ENCODE measurements at regions not wholly inside any gene's neighbourhood (a gene's known extent, or its start where the extent isn't known, plus 50 kb on each side); places are given as distances from the start of the nearest gene placed in this dataset.
"Not testable (repeated sequence)": the region's sequence is repeated elsewhere in the genome, so short reads cannot be mapped to it uniquely, and the experiment has no call there.

DNA sequence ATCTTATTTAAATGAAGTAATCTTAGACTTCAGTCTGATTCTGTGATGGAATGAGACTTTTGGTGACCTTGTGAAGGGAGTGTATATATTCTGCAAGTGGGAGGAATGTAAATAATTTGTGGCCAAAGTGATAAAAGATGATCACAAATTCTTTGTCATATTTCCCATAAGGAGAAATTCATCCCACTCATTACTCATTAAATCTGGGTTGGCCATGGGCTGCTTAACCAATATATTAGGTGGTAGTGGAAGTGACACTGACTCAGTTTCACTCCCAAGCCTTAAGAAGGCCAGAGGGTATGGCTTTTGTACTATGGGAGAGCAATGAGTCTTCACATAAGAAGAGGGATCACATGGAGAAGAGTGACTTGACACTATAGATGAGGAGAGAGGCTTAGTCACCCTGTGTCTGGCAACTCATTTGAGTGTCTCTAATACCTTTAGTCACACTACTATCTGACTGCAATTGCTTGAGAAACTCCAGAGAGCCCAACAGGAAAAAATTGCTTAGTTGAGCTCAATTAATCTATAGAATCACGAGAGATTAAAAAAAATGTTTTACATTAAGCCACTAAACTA, 408.2 kb upstream of the PITX2 start:
- DNase-seq = no peak

DNA sequence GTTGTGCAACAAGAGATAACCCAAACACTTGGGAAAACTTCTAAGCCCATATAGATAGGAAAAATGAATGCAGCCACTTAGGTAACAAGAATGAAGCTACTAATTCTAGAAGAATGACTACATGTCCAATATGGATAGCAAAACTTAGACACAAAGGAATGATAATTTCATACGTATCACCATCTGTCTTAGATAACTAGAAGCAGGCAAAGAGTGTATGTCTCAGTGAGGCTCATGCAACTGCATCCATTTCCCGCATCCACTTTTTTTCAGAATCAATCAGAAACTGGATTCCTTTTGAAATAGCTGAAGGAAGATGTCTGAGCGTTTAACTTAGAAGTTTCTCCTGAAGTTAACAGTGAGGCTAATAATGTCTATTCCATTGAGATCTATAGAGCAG, 408.7 kb upstream of the PITX2 start:
- DNase-seq = no peak

DNA sequence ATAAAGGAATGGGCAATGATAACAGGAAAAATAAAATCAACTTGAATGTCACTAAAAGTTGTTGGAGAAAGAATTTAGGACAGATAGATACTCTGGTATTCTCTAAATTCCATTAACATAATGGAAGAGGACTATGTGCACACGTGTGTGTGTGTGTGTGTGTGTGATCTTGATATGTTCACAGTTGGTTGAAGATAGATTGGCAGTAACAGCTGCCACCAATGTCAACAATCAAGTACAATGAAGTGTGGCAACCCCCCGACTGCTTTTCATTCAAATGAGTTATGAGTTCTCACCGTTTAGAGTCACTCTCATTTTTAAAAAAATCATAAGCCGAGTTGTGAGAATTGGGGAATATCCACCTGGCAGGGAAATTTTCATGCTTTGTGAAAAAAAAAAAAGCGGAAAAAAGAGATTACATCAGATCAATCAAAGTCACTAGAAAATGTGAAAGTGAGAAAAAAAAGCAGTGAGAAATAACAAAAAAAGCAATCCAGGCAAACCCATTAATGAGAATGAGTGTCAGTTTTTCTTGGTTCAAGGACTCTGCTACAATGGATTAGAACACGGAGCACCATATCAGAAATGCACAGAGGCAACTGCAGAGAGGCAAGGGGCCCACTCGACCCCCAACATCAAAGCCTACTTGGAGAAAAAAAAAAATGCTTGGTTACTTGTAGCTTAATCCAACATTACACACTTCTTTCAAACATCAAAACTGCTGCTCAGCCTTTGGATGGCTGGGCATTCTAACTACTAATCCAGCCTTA, 414.9 kb upstream of the PITX2 start:
- DNase-seq = no peak

DNA sequence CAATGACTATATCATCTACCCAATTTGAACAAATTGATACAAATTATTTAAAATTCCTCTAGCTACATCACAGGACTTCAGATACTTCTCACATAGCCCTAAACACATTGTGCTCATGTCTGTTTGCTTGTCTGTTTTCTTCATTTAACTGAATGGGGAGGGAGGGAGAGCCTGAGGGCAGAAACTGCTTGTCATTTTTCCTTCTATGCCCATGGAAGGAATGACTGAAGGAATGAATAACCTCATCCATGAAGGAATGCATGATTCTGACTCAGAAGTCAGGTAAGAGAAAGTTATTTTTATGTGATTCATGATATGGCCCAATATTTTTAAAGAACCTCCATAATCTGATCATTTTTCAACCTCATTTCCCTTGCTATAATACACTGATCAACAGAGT, 418.0 kb upstream of the PITX2 start:
- DNase-seq = no peak

DNA sequence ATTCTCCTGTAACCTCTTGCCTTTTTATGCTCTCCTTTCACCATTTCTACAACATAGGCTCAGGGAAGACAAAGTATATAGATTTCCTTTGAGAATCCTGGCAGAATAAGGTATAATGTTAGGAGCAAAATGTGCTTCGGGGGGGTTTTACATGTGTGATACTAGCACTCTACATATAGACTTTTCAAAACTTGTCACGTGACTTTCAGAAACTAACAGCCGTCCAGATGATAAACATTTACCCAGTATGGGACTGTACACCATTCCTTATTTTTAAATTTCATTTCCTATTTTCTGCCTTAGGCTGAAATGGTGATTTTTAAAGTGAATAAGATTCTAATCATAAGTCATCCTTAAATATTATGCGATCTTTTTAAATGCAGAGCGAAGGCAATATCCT, 420.4 kb upstream of the PITX2 start:
- no peak for DNase-seq

DNA sequence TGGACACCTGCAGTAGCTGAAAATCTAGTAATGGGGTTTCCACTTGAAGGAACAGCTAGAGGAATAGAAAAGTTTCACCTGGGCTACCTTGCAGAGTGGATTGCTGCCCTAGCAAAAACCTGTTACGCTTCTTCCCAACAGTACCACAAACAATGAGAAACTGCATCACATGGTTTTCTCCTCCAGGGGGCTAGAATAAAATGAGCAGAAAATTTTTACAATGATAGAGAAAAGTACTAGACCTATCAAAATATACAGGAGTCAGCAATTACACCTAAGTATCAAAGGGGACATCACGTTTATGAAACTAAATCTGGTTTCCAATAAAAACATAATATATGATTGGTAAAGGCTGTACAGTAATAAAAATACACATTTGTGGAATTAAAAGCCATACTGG, 423.1 kb upstream of the PITX2 start:
- DNase-seq = no peak

DNA sequence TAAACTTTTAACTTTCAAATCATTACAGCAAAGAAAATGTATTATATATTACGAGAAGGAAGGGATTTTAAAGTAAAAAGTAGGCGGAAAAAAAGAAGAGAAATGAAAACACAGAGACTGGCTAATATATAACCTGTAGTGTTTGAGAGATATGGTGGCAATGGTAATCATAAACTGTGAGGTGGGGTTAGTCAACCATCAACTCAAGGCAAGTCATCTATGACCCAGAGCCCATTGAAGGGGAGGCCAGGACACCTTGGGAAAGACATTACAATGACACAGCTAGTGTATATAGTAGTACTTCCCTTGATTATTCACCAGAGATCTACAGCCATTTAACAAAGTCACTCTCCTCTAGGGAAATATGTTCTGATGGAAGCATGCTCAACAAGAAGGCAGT, 423.9 kb upstream of the PITX2 start:
- no peak for DNase-seq

DNA sequence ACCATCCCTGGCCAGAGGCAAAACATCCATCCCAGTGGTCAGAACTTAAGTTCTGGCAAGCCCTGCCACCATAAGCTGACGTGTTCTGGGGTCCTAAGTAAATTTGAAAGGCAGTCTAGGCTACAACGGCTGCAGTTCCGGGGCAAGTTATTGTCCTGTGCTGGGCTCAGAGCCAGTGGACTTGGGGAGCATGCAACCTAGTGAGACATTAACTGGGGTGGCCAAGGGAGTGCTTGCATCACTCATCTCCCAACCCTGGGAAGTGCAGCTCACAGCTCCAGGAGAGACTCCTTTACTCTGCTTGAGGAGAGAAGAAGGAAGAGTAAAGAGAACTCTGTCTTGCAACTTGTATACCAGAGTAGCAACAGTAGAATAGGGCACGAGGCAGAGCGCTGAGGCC, 425.4 kb upstream of the PITX2 start:
- no peak for DNase-seq

DNA sequence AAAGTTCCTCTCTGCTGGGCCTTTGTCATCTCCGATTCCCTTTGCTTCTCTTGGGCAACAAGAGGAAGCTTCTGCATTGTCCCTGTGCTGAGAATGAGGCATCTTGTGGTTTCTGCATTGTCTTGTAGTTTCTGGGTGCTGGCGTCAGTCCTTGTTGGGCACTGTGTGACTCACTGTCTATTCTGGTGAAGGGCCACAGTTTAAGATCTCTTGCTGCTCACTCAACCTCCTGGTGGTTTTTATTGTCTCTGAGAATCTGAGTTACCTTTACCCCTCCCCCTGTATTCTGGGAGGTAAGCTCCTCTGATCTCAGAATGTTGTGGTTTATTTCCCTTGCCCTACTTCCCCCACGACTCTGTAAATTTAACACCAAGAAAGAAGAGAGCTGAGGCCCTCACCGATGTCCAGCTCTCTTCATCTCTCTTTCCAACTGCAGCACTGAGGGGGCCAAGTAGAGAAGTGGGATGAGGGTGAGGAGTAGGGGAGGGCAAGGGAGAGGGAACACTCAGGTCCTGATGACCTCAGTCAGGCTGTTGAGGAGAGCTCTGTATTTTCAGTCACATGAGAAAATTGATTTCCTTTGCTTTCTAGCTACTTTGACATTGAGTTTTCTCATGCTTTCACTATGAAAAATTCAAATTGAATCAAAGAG, 441.6 kb upstream of the PITX2 start:
- DNase-seq = no peak

DNA sequence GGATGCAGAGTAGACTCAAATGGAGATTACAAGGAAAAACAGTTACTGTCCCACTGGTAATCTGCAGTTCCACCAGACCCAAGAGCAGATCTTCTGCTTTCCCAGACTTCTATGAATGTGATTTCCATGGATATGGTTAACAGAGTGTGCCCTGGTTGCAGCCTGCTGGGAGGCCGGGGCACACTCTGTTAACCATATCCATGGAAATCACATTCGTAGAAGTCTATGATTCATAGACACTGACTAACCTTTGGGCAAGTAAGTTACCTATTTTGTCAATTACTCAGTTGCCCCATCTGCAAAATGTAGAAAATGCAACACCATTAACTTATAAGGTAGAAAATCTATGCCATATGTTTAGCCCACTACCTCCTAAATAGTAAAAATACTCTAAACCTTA, 443.1 kb upstream of the PITX2 start:
- DNase-seq = no peak

DNA sequence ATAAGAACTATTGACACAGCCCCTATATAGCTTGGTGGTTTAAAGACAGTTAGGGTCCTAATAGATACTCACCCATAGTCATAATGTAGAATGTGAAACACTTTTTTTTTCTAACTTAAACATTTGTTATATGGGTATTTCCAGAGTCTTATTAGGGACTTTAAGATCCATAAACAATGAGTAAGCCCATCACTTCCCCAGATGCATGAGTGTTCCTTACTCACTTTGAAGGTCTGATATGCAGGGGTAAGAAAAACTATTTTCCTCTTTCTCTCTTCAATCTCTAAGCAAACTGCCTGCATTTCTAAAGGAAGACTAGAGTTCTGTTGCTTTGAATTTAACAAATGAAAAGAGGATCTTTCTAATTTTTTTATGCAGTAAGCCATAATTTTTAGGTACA, 443.6 kb upstream of the PITX2 start:
- no peak for DNase-seq

DNA sequence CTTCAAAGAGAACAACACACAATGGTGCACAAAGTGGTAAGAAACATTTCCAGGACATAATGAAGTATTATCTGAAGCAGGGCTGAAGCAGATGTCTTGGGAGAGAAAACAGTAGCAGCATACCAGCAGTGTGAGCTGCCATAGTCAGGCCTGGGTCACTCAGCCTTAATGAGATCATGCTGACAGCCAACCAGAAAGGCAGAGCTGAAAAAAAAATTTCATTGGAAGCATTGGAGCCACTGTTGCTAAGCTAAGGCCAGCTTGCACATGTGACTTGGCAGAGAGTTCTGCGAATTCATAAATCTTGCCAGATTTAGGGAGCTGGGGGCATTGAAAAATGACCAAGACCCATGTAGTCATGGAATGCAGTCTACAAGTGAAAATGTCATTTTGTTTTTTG, 444.0 kb upstream of the PITX2 start:
- DNase-seq = no peak

DNA sequence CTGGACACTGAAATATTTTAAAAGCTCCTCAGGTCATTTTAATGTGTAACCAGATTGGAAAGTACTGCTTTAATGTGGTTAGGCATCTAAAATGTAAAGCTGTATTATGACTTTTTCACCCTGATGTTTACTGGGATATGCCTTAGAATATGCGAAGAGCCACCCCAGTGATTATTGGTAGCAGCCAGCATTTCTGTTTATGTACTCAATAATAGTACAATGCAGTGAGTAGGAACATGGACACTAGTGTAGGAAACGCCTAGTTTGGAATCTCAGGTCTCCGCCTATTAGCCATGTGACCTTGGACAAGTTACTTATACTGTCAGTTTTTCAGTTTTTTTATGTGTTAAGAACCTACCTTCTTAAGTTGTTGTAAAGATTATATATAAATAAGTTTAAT, 446.0 kb upstream of the PITX2 start:
- no peak for DNase-seq

DNA sequence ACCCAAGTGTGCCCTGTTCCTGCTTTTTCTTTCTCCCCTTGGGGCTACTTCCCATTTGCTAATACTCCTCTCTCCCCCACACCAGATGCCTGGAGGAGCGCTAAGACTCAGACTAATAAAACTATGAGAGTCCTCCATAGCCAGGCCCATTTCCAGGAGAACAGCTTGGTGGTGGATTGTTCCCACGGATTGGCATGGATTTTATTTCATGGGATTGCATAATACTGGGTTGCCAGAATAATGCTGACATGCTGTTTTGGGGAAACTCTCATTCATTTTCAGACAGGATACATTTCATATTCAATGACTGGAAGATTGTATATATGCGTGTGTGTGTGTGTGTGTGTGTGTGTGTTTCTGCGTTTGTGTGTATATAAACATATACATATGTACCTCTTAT, 447.5 kb upstream of the PITX2 start:
- no peak for DNase-seq

DNA sequence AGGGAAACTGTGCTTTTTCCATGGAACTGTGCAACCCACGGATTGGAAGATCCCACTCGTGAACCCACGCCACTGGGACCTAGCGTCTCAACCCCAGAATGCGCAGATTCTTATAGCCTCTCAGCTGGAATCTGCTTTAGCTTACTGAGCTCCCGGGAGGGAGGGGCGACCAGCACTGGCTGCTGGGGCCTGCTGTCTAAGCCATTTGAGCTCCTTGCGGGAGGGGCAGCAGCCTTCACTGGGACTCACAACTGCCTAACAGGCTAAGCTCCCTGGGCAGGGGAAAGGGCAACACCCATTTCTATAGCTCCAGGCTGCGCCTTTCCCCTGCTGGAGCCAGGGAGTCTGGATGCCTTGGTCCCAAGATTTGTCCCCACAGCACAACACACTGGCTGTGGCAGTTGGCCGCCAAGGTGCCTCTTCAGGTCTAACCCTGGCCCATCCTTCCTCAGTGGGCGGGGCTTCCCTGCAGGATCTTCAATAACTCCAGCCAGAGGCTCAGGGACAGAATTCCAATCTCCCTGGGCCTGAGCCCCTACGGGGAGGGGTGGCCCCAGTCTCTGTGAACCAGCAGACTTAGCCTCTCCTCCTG, 451.7 kb upstream of the PITX2 start:
- no peak for DNase-seq

DNA sequence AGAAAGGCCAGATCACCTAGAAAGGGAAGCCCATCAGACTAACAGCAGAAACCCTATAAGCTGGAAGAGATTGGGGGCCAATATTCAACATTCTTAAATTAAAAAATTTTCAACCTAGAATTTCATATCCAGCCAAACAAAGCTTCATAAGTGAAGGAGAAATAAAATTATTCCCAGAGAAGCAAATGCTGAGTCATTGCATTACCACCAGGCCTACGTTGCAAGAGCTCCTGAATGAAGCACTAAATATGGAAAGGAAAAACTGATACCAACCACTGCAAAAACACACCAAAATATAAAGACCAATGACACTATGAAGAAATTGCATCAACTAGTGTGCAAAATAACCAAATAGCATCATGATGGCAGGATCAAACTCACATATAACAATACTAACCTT, 453.4 kb upstream of the PITX2 start:
- DNase-seq = not testable (repeated sequence)

DNA sequence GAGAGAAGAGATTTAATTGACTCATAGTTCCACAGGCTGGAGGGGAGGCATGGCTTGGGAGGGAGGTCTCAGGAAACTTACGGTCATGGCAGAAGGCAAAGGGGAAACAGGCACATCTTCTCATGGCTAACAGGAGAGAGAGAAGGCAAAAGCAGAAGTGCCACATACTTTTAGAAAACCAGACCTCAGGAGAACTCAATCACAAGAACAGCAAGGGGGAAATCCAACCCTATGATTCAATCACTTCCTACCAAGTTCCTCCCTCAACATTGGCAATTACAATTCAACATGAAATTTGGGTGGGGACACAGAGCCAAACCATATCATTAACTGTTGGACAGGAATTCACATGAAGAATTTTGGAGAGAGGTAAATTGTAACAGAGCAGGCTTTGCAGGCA, 485.3 kb upstream of the PITX2 start:
- no peak for DNase-seq

DNA sequence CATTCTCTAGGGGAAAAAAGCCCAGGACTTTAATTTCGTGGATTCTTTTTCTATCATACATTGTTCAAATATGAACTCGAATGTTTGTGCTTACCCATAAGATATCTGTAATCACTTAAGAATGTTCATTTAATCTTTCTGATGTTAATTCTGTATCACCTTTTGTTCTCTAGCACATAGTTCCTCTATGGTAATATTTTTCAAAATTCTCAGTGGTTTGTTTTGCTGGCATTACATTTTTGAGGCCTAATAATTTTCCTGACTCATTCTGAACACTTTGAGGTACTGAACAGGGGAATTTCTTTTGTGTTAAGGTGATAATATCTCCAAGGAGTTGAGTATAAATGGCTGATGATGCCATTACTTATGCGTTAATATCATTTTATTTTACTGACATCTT, 490.7 kb upstream of the PITX2 start:
- no peak for DNase-seq

DNA sequence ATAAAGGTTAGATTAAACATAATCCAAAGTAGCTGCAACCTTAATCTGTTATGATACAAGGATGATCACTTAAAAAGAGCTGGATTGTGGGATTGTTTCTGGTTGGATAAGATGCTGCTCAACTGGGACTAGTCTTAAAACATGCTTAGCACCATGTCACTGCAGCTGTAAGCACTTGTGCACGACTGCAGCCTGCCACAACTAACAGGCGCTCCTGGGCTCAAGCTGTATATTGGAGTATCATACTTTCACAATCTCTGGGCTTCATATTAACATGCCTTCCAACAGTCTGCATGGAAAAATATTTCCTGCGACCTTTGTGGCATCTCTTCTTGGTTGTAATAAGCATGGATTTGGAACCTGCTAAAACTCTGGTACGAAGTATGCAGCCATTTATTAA, 493.0 kb upstream of the PITX2 start:
- DNase-seq = no peak

DNA sequence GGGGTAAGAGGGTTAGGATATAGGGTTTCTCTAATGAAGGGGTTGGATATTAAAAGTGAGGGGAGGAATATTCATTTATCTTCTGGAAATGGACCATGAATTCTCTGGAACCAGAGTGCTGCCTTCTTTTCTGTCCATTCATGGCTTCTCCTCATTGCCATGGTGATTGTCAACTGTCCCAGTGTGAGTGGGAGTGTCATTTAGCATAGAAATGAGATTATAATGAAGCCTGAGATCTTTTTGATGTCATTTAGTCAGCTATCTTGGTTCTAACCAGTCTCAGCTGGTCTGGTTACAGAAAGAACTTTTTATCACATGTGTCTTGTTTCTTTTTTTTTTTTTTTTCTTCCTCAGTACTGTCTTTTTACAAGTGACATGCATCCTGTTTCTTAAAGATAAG, 497.3 kb upstream of the PITX2 start:
- no peak for DNase-seq

DNA sequence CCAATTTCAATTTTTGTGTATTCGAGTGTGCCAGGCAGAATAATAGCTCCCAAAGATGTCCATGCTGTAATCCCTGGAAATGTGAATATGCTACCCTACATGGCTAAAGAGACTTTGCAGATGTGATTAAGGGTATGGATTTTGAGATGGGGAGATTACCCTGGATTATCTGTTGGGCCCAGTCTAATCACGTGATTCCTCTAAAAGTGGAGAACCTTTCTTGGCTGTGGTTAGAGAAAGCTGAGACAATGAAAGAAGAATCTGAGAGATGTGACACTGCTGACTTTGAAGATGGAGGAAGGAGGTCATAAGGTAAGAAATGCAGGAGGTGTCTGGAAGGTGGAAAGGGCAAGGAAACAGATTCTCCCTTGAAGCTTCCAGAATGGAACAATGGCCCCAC, 503.5 kb upstream of the PITX2 start:
- no peak for DNase-seq

DNA sequence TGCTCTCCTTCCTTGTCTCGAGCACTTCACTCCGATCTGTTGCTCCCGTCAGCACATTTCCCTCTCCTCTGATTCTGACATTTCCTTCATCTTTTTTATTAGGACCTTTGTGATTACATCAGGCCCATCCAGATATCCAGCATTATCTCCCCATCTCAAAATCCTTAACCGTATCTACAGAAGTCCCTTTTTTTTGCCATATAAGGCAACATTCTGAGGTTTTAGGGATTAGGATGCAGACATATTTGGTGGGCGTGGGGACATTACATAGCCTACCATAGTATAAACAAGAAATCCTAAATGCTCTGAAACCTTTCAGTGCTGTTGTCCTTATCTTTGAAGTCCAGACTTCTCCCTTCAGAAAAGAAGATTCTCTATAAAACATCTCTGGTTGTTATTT, 505.0 kb upstream of the PITX2 start:
- DNase-seq = no peak

DNA sequence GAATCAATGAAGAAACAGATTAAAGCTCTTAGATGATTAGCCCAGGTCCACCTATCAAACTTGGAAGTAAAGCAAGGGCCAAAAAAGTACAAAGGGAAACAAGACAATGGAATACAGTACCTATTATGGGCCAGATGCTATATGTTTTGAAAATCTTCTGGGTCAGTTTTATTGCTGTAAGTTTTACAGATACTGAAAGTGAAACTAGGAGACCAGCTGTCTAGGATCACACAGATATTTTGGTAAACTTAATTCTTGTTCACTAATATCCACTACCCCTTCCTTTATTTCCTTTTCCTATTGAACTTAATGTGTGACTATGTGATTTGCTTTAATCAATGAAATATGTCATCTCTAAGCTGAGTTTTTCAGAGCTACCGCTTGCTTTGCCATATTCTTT, 505.4 kb upstream of the PITX2 start:
- DNase-seq = no peak
